Fibroblast of lung (primary cell): ENCODE measurements at regions not wholly inside any gene's neighbourhood (a gene's known extent, or its start where the extent isn't known, plus 50 kb on each side); places are given as distances from the start of the nearest gene placed in this dataset.

Source experiments
- DNase-seq, 2 donors: peaks; one replicate each; pipeline versions ENCODE4 v3.0.0 to v3.0.0-alpha.2; 2010; ENCODE audit warnings: low read depth in 2 of 2
- H2AFZ ChIP-seq: 2 replicates; pipeline ENCODE4 v1.5.1; 2012; ENCODE audit warnings: low read length, control low read depth, inconsistent platforms
- H3K27ac ChIP-seq: 2 replicates; pipeline ENCODE4 v1.5.1; 2011; ENCODE audit warnings: low read length, control low read depth; ENCODE audit not compliant: insufficient read depth
- H3K27me3 ChIP-seq: 2 replicates; pipeline ENCODE4 v1.5.1; 2011; ENCODE audit warnings: mild to moderate bottlenecking, low read length; ENCODE audit not compliant: control insufficient read depth, insufficient read depth
- H3K36me3 ChIP-seq: 2 replicates; pipeline ENCODE4 v1.5.1; 2011; ENCODE audit warnings: low read length; ENCODE audit not compliant: control insufficient read depth, insufficient read depth
- H3K4me1 ChIP-seq: 2 replicates; pipeline ENCODE4 v1.5.1; 2011; ENCODE audit warnings: low read length; ENCODE audit not compliant: control insufficient read depth, insufficient read depth; ENCODE audit errors: extremely low read depth
- H3K4me2 ChIP-seq: 2 replicates; pipeline ENCODE4 v1.5.1; 2011; ENCODE audit warnings: low read length, control low read depth; ENCODE audit not compliant: insufficient read depth; ENCODE audit errors: extremely low read depth
- H3K4me3 ChIP-seq, 4 experiments: fragments of 200-600 bp in 1 of 4; sonication (generic) in 1 of 4; replicated peaks in 1 of 4; 2 replicates each; pipeline ENCODE4 v1.5.1; 2011 to 2016; ENCODE audit warnings: low read length in 4 of 4, low read depth in 3 of 4, mild to moderate bottlenecking in 3 of 4, control low read depth in 2 of 4, inconsistent platforms in 1 of 4, mixed read lengths in 1 of 4; ENCODE audit not compliant: insufficient read depth in 1 of 4; ENCODE audit errors: control extremely low read depth in 1 of 4
- H3K79me2 ChIP-seq: 2 replicates; pipeline ENCODE4 v1.5.1; 2012; ENCODE audit warnings: mild to moderate bottlenecking, low read length, inconsistent platforms; ENCODE audit not compliant: control insufficient read depth, insufficient read depth
- H3K9ac ChIP-seq: 2 replicates; pipeline ENCODE4 v1.5.1; 2011; ENCODE audit warnings: mild to moderate bottlenecking, low read length, control low read depth; ENCODE audit not compliant: insufficient read depth
- H3K9me3 ChIP-seq: 2 replicates; pipeline ENCODE4 v1.5.1; 2012; ENCODE audit warnings: low read depth, low read length; ENCODE audit not compliant: control insufficient read depth, insufficient read depth
- H4K20me1 ChIP-seq: 2 replicates; pipeline ENCODE4 v1.5.1; 2011; ENCODE audit warnings: low read length; ENCODE audit not compliant: control insufficient read depth, insufficient read depth; ENCODE audit errors: extremely low read depth
- CTCF ChIP-seq, 2 donors: IDR thresholded peaks in 1 of 2; conservative IDR thresholded peaks in 1 of 2; 1 replicate in 1 of 2; 2 replicates in 1 of 2; pipeline ENCODE4 v1.5.1; 2011 to 2012; ENCODE audit warnings: low read length in 2 of 2, control low read depth in 1 of 2, inconsistent platforms in 1 of 2, low read depth in 1 of 2, mild to moderate bottlenecking in 1 of 2
- EZH2 ChIP-seq: IDR thresholded peaks from 2 replicates; pipeline ENCODE4 v1.5.1; 2012; ENCODE audit warnings: low read length, control low read depth, mild to moderate bottlenecking; ENCODE audit errors: missing control alignments

DNA sequence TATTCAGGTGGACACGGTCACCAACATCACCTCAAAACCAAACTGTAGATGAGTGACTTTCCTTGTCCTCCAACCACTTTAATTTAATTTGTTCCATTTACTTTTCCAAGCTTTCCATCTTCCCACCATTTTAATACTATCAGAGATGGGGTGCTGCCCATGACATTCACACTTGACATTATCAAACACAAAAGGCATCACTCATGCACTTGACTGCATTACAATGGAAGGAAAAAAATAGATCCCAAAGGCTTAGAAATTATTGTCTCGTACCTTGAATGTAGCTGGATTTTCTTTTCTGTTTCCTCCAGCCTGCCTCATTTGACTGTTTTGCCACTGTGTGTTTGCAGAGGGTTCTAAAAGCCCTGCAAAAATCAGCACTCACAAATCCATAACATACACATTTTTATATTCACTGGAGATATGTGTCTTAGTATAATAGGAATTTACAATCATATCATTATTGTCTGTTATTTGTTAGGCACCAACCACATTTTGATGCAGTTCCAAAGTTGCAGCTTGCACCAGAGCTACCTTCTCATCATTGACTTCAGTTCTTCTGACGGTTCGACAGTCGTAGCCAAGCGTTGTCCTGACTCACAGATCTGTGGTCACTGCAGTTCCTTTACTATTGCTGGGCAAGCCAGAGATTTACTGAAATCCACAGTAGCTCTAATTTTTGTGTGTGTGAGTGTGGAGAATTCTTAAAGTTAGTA lies 712.3 kb upstream of the WWC1 start:
- Histone ChIP-seq H3K79me2 (no peaks in the 10 kb centered on the region), H3K9ac (no peak overlapping the region), H3K27ac (no peak overlapping the region), H3K4me1 (no peaks in the 10 kb centered on the region), H3K36me3 (no peaks in the 10 kb centered on the region), H3K27me3 (no peaks in the 10 kb centered on the region), H3K4me2 (no peak overlapping the region), H2AFZ (no peak overlapping the region), H3K4me3 (no peak overlapping the region), H4K20me1 (no peaks in the 10 kb centered on the region), H3K9me3 (no peaks in the 10 kb centered on the region)
- DNase-seq, result peak; percentile 73 to 92
- no peak for TF ChIP-seq EZH2
- no peak for TF ChIP-seq CTCF (conservative IDR thresholded peaks at IDR 0.05 in 1 of 2, IDR thresholded peaks at IDR 0.05 in 1 of 2; ENCODE audit: low read depth in 1 of 2, low read length in 2 of 2)

- Histone ChIP-seq H3K79me2 (no peaks in the 10 kb centered on the region), H3K27me3 (no peaks in the 10 kb centered on the region), H3K4me2 (no peak overlapping the region), H3K4me3 (no peak overlapping the region), H3K36me3 (no peaks in the 10 kb centered on the region), H4K20me1 (no peaks in the 10 kb centered on the region), H2AFZ (no peak overlapping the region), H3K4me1 (no peaks in the 10 kb centered on the region), H3K9ac (no peak overlapping the region), H3K9me3 (no peaks in the 10 kb centered on the region), H3K27ac (no peak overlapping the region)
- peak in 1 of 2 donors; percentile 69 for DNase-seq
- TF ChIP-seq CTCF (conservative IDR thresholded peaks at IDR 0.05 in 1 of 2, IDR thresholded peaks at IDR 0.05 in 1 of 2; ENCODE audit: low read depth in 1 of 2, low read length in 2 of 2) (no peak), EZH2 (no peak)
These were observed 711.8 kb upstream of the WWC1 start for GRCh38 chr5:167579693-167580055.

DNA sequence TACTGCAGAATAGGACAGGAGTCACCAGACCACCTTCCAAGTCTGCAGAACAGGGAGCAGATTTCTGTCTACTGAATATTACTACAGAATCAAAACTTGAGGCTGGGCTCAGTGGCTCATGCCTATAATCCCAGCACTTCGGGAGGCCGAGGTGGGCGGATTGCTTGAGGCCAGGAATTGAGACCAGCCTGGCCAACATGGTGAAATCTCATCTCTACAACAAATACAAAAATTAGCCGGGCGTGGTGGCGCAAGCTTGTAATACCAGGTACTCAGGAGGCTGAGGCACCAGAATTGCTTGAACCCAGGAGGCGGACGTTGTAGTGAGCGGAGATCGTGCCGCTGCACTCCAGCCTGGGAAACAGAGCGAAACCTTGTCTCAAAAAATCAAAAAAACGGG lies 710.8 kb upstream of the WWC1 start:
- H2AFZ ChIP-seq, result no peak overlapping the region
- no peak overlapping the region for H3K4me2 ChIP-seq
- no peaks in the 10 kb centered on the region for H3K27me3 ChIP-seq
- no peak for DNase-seq
- no peak overlapping the region for H3K4me3 ChIP-seq
- no peaks in the 10 kb centered on the region for H3K9me3 ChIP-seq
- no peak overlapping the region for H3K9ac ChIP-seq
- no peaks in the 10 kb centered on the region for H4K20me1 ChIP-seq
- H3K4me1 ChIP-seq, result no peaks in the 10 kb centered on the region
- H3K79me2 ChIP-seq, result no peaks in the 10 kb centered on the region
- no peak overlapping the region for H3K27ac ChIP-seq
- no peaks in the 10 kb centered on the region for H3K36me3 ChIP-seq
- TF ChIP-seq CTCF (conservative IDR thresholded peaks at IDR 0.05 in 1 of 2, IDR thresholded peaks at IDR 0.05 in 1 of 2; ENCODE audit: low read depth in 1 of 2, low read length in 2 of 2) (no peak), EZH2 (no peak)
